ENCODE measurements at regions not wholly inside any gene's neighbourhood (a gene's known extent, or its start where the extent isn't known, plus 50 kb on each side); places are given as distances from the start of the nearest gene placed in this dataset.
"Not testable (repeated sequence)": the region's sequence is repeated elsewhere in the genome, so short reads cannot be mapped to it uniquely, and the experiment has no call there.

DNA sequence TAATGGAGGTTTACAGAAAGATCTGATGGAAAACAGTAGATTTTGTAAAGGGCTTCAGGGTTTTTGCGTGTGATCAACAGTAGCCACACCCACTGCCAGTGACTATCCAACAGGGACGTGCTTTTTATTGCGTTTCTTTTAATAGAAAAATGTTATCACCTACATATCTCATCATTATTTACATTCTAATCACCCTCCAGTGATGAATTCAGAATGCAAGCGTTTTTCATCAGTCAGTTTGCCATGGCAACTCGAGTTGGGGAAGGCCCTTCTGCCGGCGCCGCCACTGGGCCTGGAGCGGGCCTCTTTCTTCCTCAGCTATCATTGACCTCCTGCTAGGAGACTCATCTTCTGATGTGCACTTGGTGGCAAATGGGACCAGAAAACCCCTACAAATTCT lies 90.3 kb upstream of the TMTC4 start:
- no peak for DNase-seq (ENCODE audit: low read depth, low spot score)
- Histone ChIP-seq H2AFZ (ENCODE audit: control insufficient read depth, low read length) (no peak overlapping the region), H4K20me1 (ENCODE audit: control insufficient read depth, extremely low read depth, insufficient read depth, low read length) (no peaks in the 10 kb centered on the region), H3K36me3 (ENCODE audit: control insufficient read depth in 2 of 2, extremely low read depth in 1 of 2, insufficient read depth in 2 of 2, low read length in 2 of 2) (no peaks in the 10 kb centered on the region), H3K9me1 (ENCODE audit: control insufficient read depth, extremely low read depth, insufficient read depth, low read length) (no peaks in the 10 kb centered on the region), H3K9me3 (ENCODE audit: control insufficient read depth, low read depth, low read length) (no peaks in the 10 kb centered on the region), H3K4me3 (ENCODE audit: control insufficient read depth in 2 of 3, extremely low read depth in 1 of 3, insufficient read depth in 2 of 3, low read depth in 1 of 3, low read length in 3 of 3) (no peak overlapping the region), H3K79me2 (ENCODE audit: control insufficient read depth, insufficient read depth, low read length) (no peaks in the 10 kb centered on the region), H3K4me2 (ENCODE audit: control insufficient read depth, extremely low read depth, insufficient read depth, low read depth, low read length) (no peak overlapping the region), H3K4me1 (ENCODE audit: control insufficient read depth, extremely low read depth, insufficient read depth, low read length) (no peaks in the 10 kb centered on the region), H3K27ac (ENCODE audit: control insufficient read depth, insufficient read depth, low read length) (no peak overlapping the region), H3K27me3 (ENCODE audit: control insufficient read depth, extremely low read depth, insufficient read depth, low read length) (no peaks in the 10 kb centered on the region), H3K9ac (ENCODE audit: control insufficient read depth, extremely low read depth, insufficient read depth, low read length) (no peak overlapping the region)
- dilution Hi-C loops (cut with MboI; ENCODE audit: extremely low pct_ligation_motif_present, low sequenced_read_pairs) = no loop called here
- TF ChIP-seq, protein P1, sequence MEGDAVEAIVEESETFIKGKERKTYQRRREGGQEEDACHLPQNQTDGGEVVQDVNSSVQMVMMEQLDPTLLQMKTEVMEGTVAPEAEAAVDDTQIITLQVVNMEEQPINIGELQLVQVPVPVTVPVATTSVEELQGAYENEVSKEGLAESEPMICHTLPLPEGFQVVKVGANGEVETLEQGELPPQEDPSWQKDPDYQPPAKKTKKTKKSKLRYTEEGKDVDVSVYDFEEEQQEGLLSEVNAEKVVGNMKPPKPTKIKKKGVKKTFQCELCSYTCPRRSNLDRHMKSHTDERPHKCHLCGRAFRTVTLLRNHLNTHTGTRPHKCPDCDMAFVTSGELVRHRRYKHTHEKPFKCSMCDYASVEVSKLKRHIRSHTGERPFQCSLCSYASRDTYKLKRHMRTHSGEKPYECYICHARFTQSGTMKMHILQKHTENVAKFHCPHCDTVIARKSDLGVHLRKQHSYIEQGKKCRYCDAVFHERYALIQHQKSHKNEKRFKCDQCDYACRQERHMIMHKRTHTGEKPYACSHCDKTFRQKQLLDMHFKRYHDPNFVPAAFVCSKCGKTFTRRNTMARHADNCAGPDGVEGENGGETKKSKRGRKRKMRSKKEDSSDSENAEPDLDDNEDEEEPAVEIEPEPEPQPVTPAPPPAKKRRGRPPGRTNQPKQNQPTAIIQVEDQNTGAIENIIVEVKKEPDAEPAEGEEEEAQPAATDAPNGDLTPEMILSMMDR (optimal IDR thresholded peaks at IDR 0.05 in 1 of 3, IDR thresholded peaks at IDR 0.05 in 1 of 3, conservative IDR thresholded peaks at IDR 0.05 in 1 of 3; ENCODE audit: extremely low read depth in 1 of 3, insufficient read depth in 2 of 3, low read length in 3 of 3) = no peak
- no peak for TF ChIP-seq EZH2 (IDR thresholded peaks at IDR 0.05; ENCODE audit: low read length)
- no peak for FAIRE-seq

DNA sequence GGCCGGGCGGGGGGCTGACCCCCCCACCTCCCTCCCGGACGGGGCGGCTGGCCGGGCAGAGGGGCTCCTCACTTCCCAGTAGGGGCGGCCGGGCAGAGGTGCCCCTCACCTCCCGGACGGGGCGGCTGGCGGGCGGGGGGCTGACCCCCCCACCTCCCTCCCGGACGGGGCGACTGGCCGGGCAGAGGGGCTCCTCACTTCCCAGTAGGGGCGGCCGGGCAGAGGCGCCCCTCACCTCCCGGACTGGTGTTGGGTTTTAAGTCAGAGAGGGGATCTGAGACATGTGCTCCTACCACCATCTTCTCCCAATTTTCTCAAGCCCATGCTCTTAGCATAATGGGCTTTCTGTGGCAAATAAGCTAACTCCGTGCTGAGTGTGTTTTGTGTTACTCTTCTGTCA lies 87.5 kb upstream of the TMTC4 start:
- H3K4me1 ChIP-seq (ENCODE audit: control insufficient read depth, extremely low read depth, insufficient read depth, low read length); H3K36me3 ChIP-seq (ENCODE audit: control insufficient read depth in 2 of 2, extremely low read depth in 1 of 2, insufficient read depth in 2 of 2, low read length in 2 of 2); H2AFZ ChIP-seq (ENCODE audit: control insufficient read depth, low read length); H3K9me1 ChIP-seq (ENCODE audit: control insufficient read depth, extremely low read depth, insufficient read depth, low read length); H4K20me1 ChIP-seq (ENCODE audit: control insufficient read depth, extremely low read depth, insufficient read depth, low read length); H3K4me2 ChIP-seq (ENCODE audit: control insufficient read depth, extremely low read depth, insufficient read depth, low read depth, low read length); H3K9me3 ChIP-seq (ENCODE audit: control insufficient read depth, low read depth, low read length); H3K27ac ChIP-seq (ENCODE audit: control insufficient read depth, insufficient read depth, low read length); H3K4me3 ChIP-seq (ENCODE audit: control insufficient read depth in 2 of 3, extremely low read depth in 1 of 3, insufficient read depth in 2 of 3, low read depth in 1 of 3, low read length in 3 of 3); H3K79me2 ChIP-seq (ENCODE audit: control insufficient read depth, insufficient read depth, low read length); dilution Hi-C loops (cut with MboI; ENCODE audit: extremely low pct_ligation_motif_present, low sequenced_read_pairs); H3K27me3 ChIP-seq (ENCODE audit: control insufficient read depth, extremely low read depth, insufficient read depth, low read length); FAIRE-seq; H3K9ac ChIP-seq (ENCODE audit: control insufficient read depth, extremely low read depth, insufficient read depth, low read length); DNase-seq (ENCODE audit: low read depth, low spot score): not testable (repeated sequence)

DNA sequence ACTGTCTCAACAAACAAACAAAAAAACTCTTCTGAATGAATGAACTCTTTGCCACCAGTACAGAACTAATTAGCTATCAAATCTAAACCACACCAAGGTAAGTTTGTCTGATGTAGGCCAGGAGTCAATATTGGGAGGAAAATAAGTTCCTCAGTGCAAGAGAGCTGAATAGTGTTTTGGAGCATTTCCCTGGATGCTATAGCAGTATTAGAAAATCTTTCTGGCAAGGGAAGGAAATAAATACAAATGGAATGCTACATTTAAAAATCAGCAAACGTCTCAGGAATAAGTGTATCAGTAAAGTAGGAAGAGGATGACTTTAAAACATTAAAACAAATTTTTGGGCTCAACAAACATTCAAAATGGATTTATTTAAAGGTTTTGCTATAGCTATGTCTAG lies 81.3 kb upstream of the TMTC4 start:
- no peaks in the 10 kb centered on the region for H4K20me1 ChIP-seq (ENCODE audit: control insufficient read depth, extremely low read depth, insufficient read depth, low read length)
- DNase-seq (ENCODE audit: low read depth, low spot score) (no peak), FAIRE-seq (no peak)
- H3K9me3 ChIP-seq (ENCODE audit: control insufficient read depth, low read depth, low read length) = no peaks in the 10 kb centered on the region
- no peak overlapping the region for H3K4me3 ChIP-seq (ENCODE audit: control insufficient read depth in 2 of 3, extremely low read depth in 1 of 3, insufficient read depth in 2 of 3, low read depth in 1 of 3, low read length in 3 of 3)
- no peaks in the 10 kb centered on the region for H3K9me1 ChIP-seq (ENCODE audit: control insufficient read depth, extremely low read depth, insufficient read depth, low read length)
- no peak overlapping the region for H3K9ac ChIP-seq (ENCODE audit: control insufficient read depth, extremely low read depth, insufficient read depth, low read length)
- no peak overlapping the region for H3K4me2 ChIP-seq (ENCODE audit: control insufficient read depth, extremely low read depth, insufficient read depth, low read depth, low read length)
- dilution Hi-C loops (cut with MboI; ENCODE audit: extremely low pct_ligation_motif_present, low sequenced_read_pairs) = no loop called here
- H3K27me3 ChIP-seq (ENCODE audit: control insufficient read depth, extremely low read depth, insufficient read depth, low read length) = no peaks in the 10 kb centered on the region
- H3K27ac ChIP-seq (ENCODE audit: control insufficient read depth, insufficient read depth, low read length) = no peak overlapping the region
- H3K36me3 ChIP-seq (ENCODE audit: control insufficient read depth in 2 of 2, extremely low read depth in 1 of 2, insufficient read depth in 2 of 2, low read length in 2 of 2) = no peaks in the 10 kb centered on the region
- H3K79me2 ChIP-seq (ENCODE audit: control insufficient read depth, insufficient read depth, low read length) = no peaks in the 10 kb centered on the region
- no peak overlapping the region for H2AFZ ChIP-seq (ENCODE audit: control insufficient read depth, low read length)
- TF ChIP-seq EZH2 (IDR thresholded peaks at IDR 0.05; ENCODE audit: low read length) = no peak
- TF ChIP-seq, protein P1 (optimal IDR thresholded peaks at IDR 0.05 in 1 of 3, IDR thresholded peaks at IDR 0.05 in 1 of 3, conservative IDR thresholded peaks at IDR 0.05 in 1 of 3; ENCODE audit: extremely low read depth in 1 of 3, insufficient read depth in 2 of 3, low read length in 3 of 3) = no peak
- no peaks in the 10 kb centered on the region for H3K4me1 ChIP-seq (ENCODE audit: control insufficient read depth, extremely low read depth, insufficient read depth, low read length)
